SU-DHL-6 (cell line): ENCODE measurements at regions not wholly inside any gene's neighbourhood (a gene's known extent, or its start where the extent isn't known, plus 50 kb on each side); places are given as distances from the start of the nearest gene placed in this dataset.

Source experiments
- H2AFZ ChIP-seq: fragments of 200-600 bp; sonication (generic); 2 replicates; pipeline ENCODE4 v1.6.1; 2014; ENCODE audit warnings: low read depth, mild to moderate bottlenecking, moderate library complexity, mixed read lengths, antibody characterized with exemption, low read length; ENCODE audit not compliant: severe bottlenecking
- H3F3A ChIP-seq: fragments of 200-600 bp; shearing (Covaris generic); 2 replicates; pipeline ENCODE4 v1.6.0; 2016; ENCODE audit warnings: antibody characterized with exemption, mild to moderate bottlenecking; ENCODE audit not compliant: insufficient read depth
- H3K27ac ChIP-seq: fragments of 200-600 bp; sonication (generic); 2 replicates; pipeline ENCODE4 v1.5.1; 2016; ENCODE audit warnings: low read depth, mild to moderate bottlenecking, low read length, moderate library complexity, mixed read lengths
- H3K27me3 ChIP-seq: fragments of 200-600 bp; sonication (generic), shearing (Covaris generic); 2 replicates; pipeline ENCODE4 v1.6.0; 2014; ENCODE audit warnings: mild to moderate bottlenecking, low read length
- H3K36me3 ChIP-seq: fragments of 200-600 bp; sonication (generic); 2 replicates; pipeline ENCODE4 v1.6.1; 2014; ENCODE audit warnings: mild to moderate bottlenecking, low read length, mixed read lengths
- H3K4me2 ChIP-seq: fragments of 300-600, 200-600 bp; shearing (Covaris generic), sonication (generic); 2 replicates; pipeline ENCODE4 v1.6.0; 2014; ENCODE audit warnings: low read length, low read depth, mild to moderate bottlenecking; ENCODE audit not compliant: poor library complexity, severe bottlenecking
- H3K4me3 ChIP-seq: fragments of 200-600 bp; sonication (generic); 2 replicates; pipeline ENCODE4 v1.5.1; 2014; ENCODE audit warnings: antibody characterized with exemption, low read length, mild to moderate bottlenecking, mixed read lengths; ENCODE audit not compliant: insufficient read depth, poor library complexity, severe bottlenecking
- H3K79me2 ChIP-seq: fragments of 200-600 bp; sonication (generic); 2 replicates; pipeline ENCODE4 v1.6.1; 2014; ENCODE audit warnings: mild to moderate bottlenecking, low read length, moderate library complexity; ENCODE audit not compliant: insufficient read depth
- H3K9ac ChIP-seq: fragments of 200-600 bp; sonication (generic); 2 replicates; pipeline ENCODE4 v1.7.0; 2014; ENCODE audit warnings: mild to moderate bottlenecking, low read length
- H3K9me2 ChIP-seq: fragments of 200-600 bp; sonication (generic); replicated peaks from 2 replicates; pipeline ENCODE4 v1.6.1; 2014; ENCODE audit warnings: low read length; ENCODE audit not compliant: insufficient read depth
- H3K9me3 ChIP-seq: fragments of 200-600 bp; sonication (generic); 2 replicates; pipeline ENCODE4 v1.6.1; 2014; ENCODE audit warnings: low read length, mixed read lengths; ENCODE audit not compliant: insufficient read depth
- H4K20me1 ChIP-seq: fragments of 200-600 bp; sonication (generic); 2 replicates; pipeline ENCODE4 v1.6.1; 2014; ENCODE audit warnings: low read depth, mild to moderate bottlenecking, antibody characterized with exemption, low read length, moderate library complexity, mixed read lengths
- CTCF ChIP-seq: fragments of 200-600 bp; sonication (generic); IDR thresholded peaks from one replicate; pipeline ENCODE4 v1.5.1; 2017; ENCODE audit warnings: antibody characterized with exemption, mild to moderate bottlenecking, low read length, moderate library complexity; ENCODE audit not compliant: insufficient read depth, poor library complexity, severe bottlenecking
- EZH2phosphoT487 ChIP-seq: fragments of 200-600 bp; sonication (generic), shearing (Covaris generic); conservative IDR thresholded peaks from 2 replicates; pipeline ENCODE4 v1.6.1; 2018; ENCODE audit warnings: mild to moderate bottlenecking, antibody characterized with exemption, low read length, moderate library complexity, mixed read lengths

DNA sequence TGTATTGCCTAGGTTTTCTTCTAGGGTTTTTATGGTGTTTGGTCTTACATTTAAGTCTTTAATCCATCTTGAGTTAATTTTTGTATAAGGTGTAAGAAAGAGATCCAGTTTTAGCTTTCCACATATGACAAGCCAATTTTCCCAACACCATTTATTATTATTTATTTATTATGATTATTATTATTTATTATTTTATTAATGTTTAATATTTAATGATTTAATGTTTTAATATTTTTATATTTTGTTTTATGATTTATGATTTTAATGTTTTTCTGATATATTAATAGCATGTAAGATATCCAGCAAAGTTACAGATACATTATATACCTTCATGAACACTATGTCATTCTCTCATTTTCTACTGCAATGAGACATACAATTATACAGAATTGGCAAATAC is 1082.0 kb downstream of the DSC3 start:
- Histone ChIP-seq H3K36me3 (no peaks in the 10 kb centered on the region), H3K27me3 (no peaks in the 10 kb centered on the region), H4K20me1 (no peaks in the 10 kb centered on the region; the same call in 1 of the 2 replicates), H3F3A (no peaks in the 10 kb centered on the region), H3K4me2 (no peak overlapping the region), H3K9me2 (0 out of 2 replicates have a peak, but pooled peaks cover 3% of the 10 kb centered on the region), H3K9ac (no peak overlapping the region), H3K79me2 (no peaks in the 10 kb centered on the region), H2AFZ (no peak overlapping the region), H3K27ac (no peak overlapping the region), H3K9me3 (no peaks in the 10 kb centered on the region), H3K4me3 (no peak overlapping the region)
- TF ChIP-seq CTCF = no peak
- no peak for TF ChIP-seq EZH2phosphoT487

DNA sequence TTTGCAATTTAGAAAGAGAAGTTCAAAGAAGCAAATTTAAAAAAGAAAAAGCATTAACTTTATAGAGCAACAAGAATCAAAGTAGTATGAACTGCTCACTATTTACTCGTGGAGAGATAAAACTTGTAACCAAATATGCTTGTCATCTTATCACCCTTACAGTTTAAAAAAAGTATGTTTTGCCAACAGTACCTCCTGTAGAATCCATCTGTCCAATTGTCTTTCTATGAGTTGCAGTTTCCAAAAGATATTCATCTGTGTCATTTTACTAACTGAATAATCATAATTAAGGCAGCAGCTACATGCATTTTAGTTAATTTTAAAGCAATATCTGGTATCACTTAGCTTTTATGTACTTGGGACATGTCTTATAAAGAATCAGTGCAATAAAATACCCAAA is 1112.3 kb downstream of the DSC3 start:
- Histone ChIP-seq H4K20me1 (no peaks in the 10 kb centered on the region), H3K79me2 (no peaks in the 10 kb centered on the region), H3F3A (no peaks in the 10 kb centered on the region), H3K9me2 (no peaks in the 10 kb centered on the region), H3K4me2 (no peak overlapping the region), H3K27me3 (no peaks in the 10 kb centered on the region), H3K9ac (no peak overlapping the region), H3K9me3 (no peaks in the 10 kb centered on the region), H2AFZ (no peak overlapping the region), H3K4me3 (no peak overlapping the region), H3K27ac (no peak overlapping the region), H3K36me3 (no peaks in the 10 kb centered on the region)
- TF ChIP-seq EZH2phosphoT487 = no peak
- TF ChIP-seq CTCF = no peak

GRCh38 chr18:29928081-29928480 is 1114.5 kb downstream of the DSC3 start:
- no peak overlapping the region for H3K27ac ChIP-seq
- TF ChIP-seq CTCF = no peak
- no peak for TF ChIP-seq EZH2phosphoT487
- H2AFZ ChIP-seq = no peak overlapping the region
- H3K27me3 ChIP-seq = no peaks in the 10 kb centered on the region
- no peak overlapping the region for H3K9ac ChIP-seq
- H3K9me2 ChIP-seq = 0 out of 2 replicates have a peak, but pooled peaks cover 3% of the 10 kb centered on the region
- no peaks in the 10 kb centered on the region for H3K9me3 ChIP-seq
- H3K36me3 ChIP-seq = no peaks in the 10 kb centered on the region
- no peak overlapping the region for H3K4me2 ChIP-seq
- H3K4me3 ChIP-seq = no peak overlapping the region
- H4K20me1 ChIP-seq = no peaks in the 10 kb centered on the region
- no peaks in the 10 kb centered on the region for H3F3A ChIP-seq
- no peaks in the 10 kb centered on the region for H3K79me2 ChIP-seq
